ENCODE measurements at regions not wholly inside any gene's neighbourhood (a gene's known extent, or its start where the extent isn't known, plus 50 kb on each side); places are given as distances from the start of the nearest gene placed in this dataset.

- DNase-seq, result no peak
Observed at GRCh38 chr18:72174972-72175649, 369.0 kb downstream of the CBLN2 start.

- peak; percentile 85 for DNase-seq
Observed at GRCh38 chr18:72171596-72171995, 372.5 kb downstream of the CBLN2 start.

- DNase-seq, result no peak
Observed at GRCh38 chr18:72161691-72162090, 382.5 kb downstream of the CBLN2 start.

GRCh38 chr18:72160510-72161445 is 383.4 kb downstream of the CBLN2 start:
- peak; percentile 3 for DNase-seq

GRCh38 chr18:72155327-72155726 is 388.8 kb downstream of the CBLN2 start:
- no peak for DNase-seq

GRCh38 chr18:72154926-72155325 is 389.2 kb downstream of the CBLN2 start:
- no peak for DNase-seq

- no peak for DNase-seq
Observed at GRCh38 chr18:72152935-72153334, 391.2 kb downstream of the CBLN2 start.

- DNase-seq, result no peak
Observed at GRCh38 chr18:72147830-72148229, 396.3 kb downstream of the CBLN2 start.

- DNase-seq, result no peak
Observed at GRCh38 chr18:72140007-72140406, 404.1 kb downstream of the CBLN2 start.

GRCh38 chr18:72128649-72129048 is 415.5 kb downstream of the CBLN2 start:
- no peak for DNase-seq

- DNase-seq, result no peak
Observed at GRCh38 chr18:72122103-72122502, 422.0 kb downstream of the CBLN2 start.

GRCh38 chr18:72119082-72119481 is 425.1 kb downstream of the CBLN2 start:
- DNase-seq, result no peak

- DNase-seq, result no peak
Observed at GRCh38 chr18:72114801-72115594, 429.1 kb downstream of the CBLN2 start.

- no peak for DNase-seq
Observed at GRCh38 chr18:72107647-72108383, 436.3 kb downstream of the CBLN2 start.

- no peak for DNase-seq
Observed at GRCh38 chr18:72104851-72105250, 439.3 kb downstream of the CBLN2 start.

GRCh38 chr18:72102412-72102811 is 441.7 kb downstream of the CBLN2 start:
- no peak for DNase-seq

- DNase-seq, result no peak
Observed at GRCh38 chr18:72100465-72101004, 443.6 kb downstream of the CBLN2 start.

GRCh38 chr18:72091369-72091768 is 452.8 kb downstream of the CBLN2 start:
- DNase-seq, result no peak

- no peak for DNase-seq
Observed at GRCh38 chr18:72089432-72089831, 454.7 kb downstream of the CBLN2 start.

GRCh38 chr18:72086421-72086820 is 457.7 kb downstream of the CBLN2 start:
- peak; percentile 13 for DNase-seq

- no peak for DNase-seq
Observed at GRCh38 chr18:72075040-72075439, 469.1 kb downstream of the CBLN2 start.

- no peak for DNase-seq
Observed at GRCh38 chr18:72063001-72063400, 481.1 kb downstream of the CBLN2 start.

Data from NCI-H2107 (cell line).